GM18499 (cell line): ENCODE measurements at regions not wholly inside any gene's neighbourhood (a gene's known extent, or its start where the extent isn't known, plus 50 kb on each side); places are given as distances from the start of the nearest gene placed in this dataset.
"Not testable (repeated sequence)": the region's sequence is repeated elsewhere in the genome, so short reads cannot be mapped to it uniquely, and the experiment has no call there.

Experiments used
- ATAC-seq: cut with Tn5 transposase; IDR thresholded peaks from one replicate; pipeline ENCODE4 v1.9.1; 2021; ENCODE audit warnings: moderate number of reproducible peaks; ENCODE audit not compliant: insufficient read depth, unreplicated experiment

- ATAC-seq: no peak
Measured at GRCh38 chr5:71771191-71771590, 52.1 kb downstream of the CARTPT start.

- ATAC-seq: no peak
Measured at GRCh38 chr5:71778678-71779276, 59.7 kb downstream of the CARTPT start.

- no peak for ATAC-seq
Measured at GRCh38 chr5:71780597-71780996, 61.5 kb downstream of the CARTPT start.

- no peak for ATAC-seq
Measured at GRCh38 chr5:71782393-71782770, 63.3 kb downstream of the CARTPT start.

- peak; percentile 95 for ATAC-seq
Measured at GRCh38 chr5:71782771-71783770, 64.0 kb downstream of the CARTPT start.

GRCh38 chr5:71783891-71784290 lies 64.8 kb downstream of the CARTPT start:
- no peak for ATAC-seq

GRCh38 chr5:71786337-71787055 lies 67.4 kb downstream of the CARTPT start:
- no peak for ATAC-seq

- no peak for ATAC-seq
Measured at GRCh38 chr5:71788794-71789193, 69.7 kb downstream of the CARTPT start.

GRCh38 chr5:71789746-71790145 lies 70.7 kb downstream of the CARTPT start:
- no peak for ATAC-seq

GRCh38 chr5:71790433-71790832 lies 71.4 kb downstream of the CARTPT start:
- no peak for ATAC-seq

GRCh38 chr5:71792041-71792440 lies 73.0 kb downstream of the CARTPT start:
- ATAC-seq: not testable (repeated sequence)

- no peak for ATAC-seq
Measured at GRCh38 chr5:71794061-71794695, 75.1 kb downstream of the CARTPT start.

GRCh38 chr5:71802673-71803072 lies 83.6 kb downstream of the CARTPT start:
- no peak for ATAC-seq

- ATAC-seq: no peak
Measured at GRCh38 chr5:71806711-71807110, 87.6 kb downstream of the CARTPT start.

- ATAC-seq: no peak
Measured at GRCh38 chr5:71807909-71808308, 88.8 kb downstream of the CARTPT start.

- ATAC-seq: no peak
Measured at GRCh38 chr5:71809446-71809845, 90.4 kb downstream of the CARTPT start.

GRCh38 chr5:71810023-71810422 lies 90.9 kb downstream of the CARTPT start:
- ATAC-seq: no peak

GRCh38 chr5:71810471-71811195 lies 91.6 kb downstream of the CARTPT start:
- no peak for ATAC-seq

- ATAC-seq: no peak
Measured at GRCh38 chr5:71811779-71812178, 92.7 kb downstream of the CARTPT start.

- no peak for ATAC-seq
Measured at GRCh38 chr5:71816307-71816706, 97.2 kb downstream of the CARTPT start.
